Spleen (tissue), 11 donors: ENCODE measurements at regions not wholly inside any gene's neighbourhood (a gene's known extent, or its start where the extent isn't known, plus 50 kb on each side); places are given as distances from the start of the nearest gene placed in this dataset.
"Not testable (repeated sequence)": the region's sequence is repeated elsewhere in the genome, so short reads cannot be mapped to it uniquely, and the experiment has no call there.

ENCODE experiments used
- DNase-seq: peaks from one replicate; pipeline ENCODE4 v3.0.0-alpha.2; 2020
- H3K27ac ChIP-seq, 8 donors: fragments of 200-600 bp; sonication (generic) in 7 of 8; 1 replicate in 4 of 8; 2 replicates in 4 of 8; pipeline versions ENCODE4 v1.5.0 to v1.8.0; 2016 to 2021; ENCODE audit warnings: inconsistent platforms in 4 of 8, mild to moderate bottlenecking in 4 of 8, moderate library complexity in 1 of 8
- H3K27me3 ChIP-seq, 7 donors: fragments of 200-600 bp; sonication (generic) in 6 of 7; replicated peaks in 1 of 7; 1 replicate in 4 of 7; 2 replicates in 3 of 7; pipeline versions ENCODE4 v1.5.0 to v1.8.0; 2016 to 2021; ENCODE audit warnings: inconsistent platforms in 3 of 7, mild to moderate bottlenecking in 1 of 7
- H3K36me3 ChIP-seq, 6 donors: fragments of 200-600 bp; sonication (generic) in 5 of 6; 1 replicate in 4 of 6; 2 replicates in 2 of 6; pipeline versions ENCODE4 v1.5.0 to v1.8.0; 2016 to 2021; ENCODE audit warnings: inconsistent platforms in 2 of 6
- H3K4me1 ChIP-seq, 6 donors: fragments of 200-600 bp; sonication (generic) in 5 of 6; 1 replicate in 3 of 6; 2 replicates in 3 of 6; pipeline versions ENCODE4 v1.5.0 to v1.8.0; 2016 to 2021; ENCODE audit warnings: inconsistent platforms in 3 of 6
- H3K4me3 ChIP-seq, 8 donors: fragments of 200-600 bp; sonication (generic) in 7 of 8; 1 replicate in 4 of 8; 2 replicates in 4 of 8; pipeline versions ENCODE4 v1.5.0 to v1.8.0; 2016 to 2021; ENCODE audit warnings: inconsistent platforms in 4 of 8, mild to moderate bottlenecking in 4 of 8, moderate library complexity in 2 of 8
- H3K9me3 ChIP-seq, 8 donors: fragments of 200-600 bp; sonication (generic) in 7 of 8; 1 replicate in 4 of 8; 2 replicates in 4 of 8; pipeline versions ENCODE4 v1.5.0 to v1.8.0; 2016 to 2021; ENCODE audit warnings: inconsistent platforms in 4 of 8
- CTCF ChIP-seq, 11 experiments: fragments of 200-600 bp in 7 of 11; fragments of 450-650 bp in 4 of 11; sonication (generic) in 4 of 11; IDR thresholded peaks in 8 of 11; conservative IDR thresholded peaks in 3 of 11; 1 replicate in 7 of 11; 2 replicates in 4 of 11; pipeline versions ENCODE4 v1.4.0 to v1.8.0; 2016 to 2021; ENCODE audit warnings: antibody characterized with exemption in 11 of 11, inconsistent platforms in 4 of 11, mild to moderate bottlenecking in 1 of 11
- POLR2A ChIP-seq, 3 donors: fragments of 450-650 bp; IDR thresholded peaks; one replicate each; pipeline ENCODE4 v1.5.1; 2017; ENCODE audit warnings: antibody characterized with exemption in 3 of 3, mild to moderate bottlenecking in 1 of 3
- POLR2AphosphoS5 ChIP-seq, 3 donors: sonication (generic); formaldehyde crosslinking; IDR thresholded peaks; one replicate each; pipeline ENCODE4 v1.5.1; 2017; ENCODE audit warnings: antibody characterized with exemption in 3 of 3
- WGBS, 5 donors: extraction: QIAGEN DNeasy Blood & Tissue Kit in 3 of 5; methylation state at CpG; one replicate each; pipeline versions ENCODE4 v1.1.5 to v1.1.7; 2013 to 2018; 5-methylcytosine and 5-hydroxymethylcytosine counted together
- intact Hi-C: fragments of 100-400 bp; cut with DNase I; formaldehyde crosslinking; loops from one replicate; pipeline ENCODE4 v1.15.0; 2023; ENCODE audit warnings: low total_unique reads
- donor health status: healthy with polysubstance abuse.
- donor health status: DM: no; HTN: no; CAD: no; lungs with moderate emphysema.
- donor health status: DM: no; HTN: no; CAD: no.
- donor health status: Bipolar disorder and iron deficiency.
- donor health status: healthy.
- donor health status: DM: no; HTN: no; CAD: no.
- donor health status: DM: yes; HTN: yes; CAD: no.

GRCh38 chr11:106305458-106305857 is 228.0 kb downstream of the AASDHPPT start:
- TF ChIP-seq POLR2A (IDR thresholded peaks at IDR 0.05), result no peak
- TF ChIP-seq CTCF (IDR thresholded peaks at IDR 0.05 in 8 of 11, conservative IDR thresholded peaks at IDR 0.05 in 3 of 11), result no peak
- TF ChIP-seq POLR2AphosphoS5 (IDR thresholded peaks at IDR 0.05), result no peak
- Histone ChIP-seq H3K27ac (no peak overlapping the region), H3K27me3 (no peaks in the 10 kb centered on the region), H3K4me3 (no peak overlapping the region), H3K36me3 (no peaks in the 10 kb centered on the region), H3K4me1 (no peaks in the 10 kb centered on the region), H3K9me3 (peaks cover 0 to 36% (median 23%) of the 10 kb centered on the region in 8 donors)
- intact Hi-C loops, result no loop called here
- DNase-seq, result no peak
- WGBS, 5 donors, result 73 to 95% (median 85%) methylated on average over 1 of the region's 1 CpG

- no peak for DNase-seq
- H3K27ac ChIP-seq, result no peak overlapping the region
- no peak for TF ChIP-seq POLR2AphosphoS5 (IDR thresholded peaks at IDR 0.05)
- TF ChIP-seq CTCF (IDR thresholded peaks at IDR 0.05 in 8 of 11, conservative IDR thresholded peaks at IDR 0.05 in 3 of 11), result no peak
- no peak for TF ChIP-seq POLR2A (IDR thresholded peaks at IDR 0.05)
Measured at GRCh38 chr11:106306942-106307341, 229.5 kb downstream of the AASDHPPT start.

GRCh38 chr11:106309070-106309684 is 231.7 kb downstream of the AASDHPPT start:
- no peaks in the 10 kb centered on the region for H3K27me3 ChIP-seq
- intact Hi-C loops, result no loop called here
- WGBS, 5 donors, result 41 to 48% (median 43%) methylated on average over 2 of the region's 2 CpGs
- H3K4me3 ChIP-seq, result no peak overlapping the region
- peaks cover 0 to 6% (median 0%) of the 10 kb centered on the region in 8 donors for H3K9me3 ChIP-seq
- H3K36me3 ChIP-seq, result no peaks in the 10 kb centered on the region
- no peaks in the 10 kb centered on the region for H3K4me1 ChIP-seq
- TF ChIP-seq CTCF (IDR thresholded peaks at IDR 0.05 in 8 of 11, conservative IDR thresholded peaks at IDR 0.05 in 3 of 11) (no peak), POLR2A (IDR thresholded peaks at IDR 0.05) (no peak), POLR2AphosphoS5 (IDR thresholded peaks at IDR 0.05) (no peak)
- DNase-seq, result no peak
- H3K27ac ChIP-seq, result no peak overlapping the region

More at GRCh38 chr11:106306942-106307341, 229.5 kb downstream of the AASDHPPT start:
- Histone ChIP-seq H3K4me3 (no peak overlapping the region), H3K27me3 (no peaks in the 10 kb centered on the region), H3K4me1 (no peaks in the 10 kb centered on the region), H3K36me3 (no peaks in the 10 kb centered on the region), H3K9me3 (peaks cover 0 to 24% (median 16%) of the 10 kb centered on the region in 8 donors)
- intact Hi-C loops, result no loop called here

GRCh38 chr11:106311531-106312230 is 234.2 kb downstream of the AASDHPPT start:
- H3K4me3 ChIP-seq, result no peak overlapping the region
- H3K4me1 ChIP-seq, result no peaks in the 10 kb centered on the region
- no peaks in the 10 kb centered on the region for H3K9me3 ChIP-seq
- H3K27ac ChIP-seq, result no peak overlapping the region
- no peak for TF ChIP-seq POLR2AphosphoS5 (IDR thresholded peaks at IDR 0.05)
- no peak for TF ChIP-seq POLR2A (IDR thresholded peaks at IDR 0.05)
- TF ChIP-seq CTCF (IDR thresholded peaks at IDR 0.05 in 8 of 11, conservative IDR thresholded peaks at IDR 0.05 in 3 of 11), result no peak
- H3K36me3 ChIP-seq, result no peaks in the 10 kb centered on the region
- WGBS, 5 donors, result 71 to 89% (median 81%) methylated on average over 3 of the region's 3 CpGs
- no peak for DNase-seq
- intact Hi-C loops, result no loop called here
- no peaks in the 10 kb centered on the region for H3K27me3 ChIP-seq

GRCh38 chr11:106317208-106317773 is 239.8 kb downstream of the AASDHPPT start:
- 90 to 97% (median 96%) methylated on average over 26 to 36 of the region's 36 CpGs for WGBS, 5 donors
- H3K4me3 ChIP-seq, H3K9me3 ChIP-seq, H3K36me3 ChIP-seq, H3K27me3 ChIP-seq, H3K4me1 ChIP-seq, DNase-seq, intact Hi-C loops, H3K27ac ChIP-seq: not testable (repeated sequence)
